ENCODE measurements at regions not wholly inside any gene's neighbourhood (a gene's known extent, or its start where the extent isn't known, plus 50 kb on each side); places are given as distances from the start of the nearest gene placed in this dataset.

- no peak for DNase-seq (ENCODE audit: low read depth)
- H3K4me3 ChIP-seq (ENCODE audit: control insufficient read depth, low read depth, low read length), result no peak overlapping the region
- no peak for TF ChIP-seq CTCF (IDR thresholded peaks at IDR 0.05; ENCODE audit: control insufficient read depth, insufficient read depth, low read depth, low read length, missing control alignments)
Measured at GRCh38 chr18:42444349-42444748, 489.3 kb downstream of the PIK3C3 start.

GRCh38 chr18:42445359-42445758, 490.3 kb downstream of the PIK3C3 start:
- DNase-seq (ENCODE audit: low read depth), result no peak
- no peak for TF ChIP-seq CTCF (IDR thresholded peaks at IDR 0.05; ENCODE audit: control insufficient read depth, insufficient read depth, low read depth, low read length, missing control alignments)
- no peak overlapping the region for H3K4me3 ChIP-seq (ENCODE audit: control insufficient read depth, low read depth, low read length)

- H3K4me3 ChIP-seq (ENCODE audit: control insufficient read depth, low read depth, low read length), result no peak overlapping the region
- DNase-seq (ENCODE audit: low read depth), result no peak
- TF ChIP-seq CTCF (IDR thresholded peaks at IDR 0.05; ENCODE audit: control insufficient read depth, insufficient read depth, low read depth, low read length, missing control alignments), result no peak
Measured at GRCh38 chr18:42446195-42446594, 491.2 kb downstream of the PIK3C3 start.

- no peak overlapping the region for H3K4me3 ChIP-seq (ENCODE audit: control insufficient read depth, low read depth, low read length)
- no peak for TF ChIP-seq CTCF (IDR thresholded peaks at IDR 0.05; ENCODE audit: control insufficient read depth, insufficient read depth, low read depth, low read length, missing control alignments)
- DNase-seq (ENCODE audit: low read depth), result no peak
Measured at GRCh38 chr18:42447688-42448087, 492.7 kb downstream of the PIK3C3 start.

GRCh38 chr18:42458226-42458625, 503.2 kb downstream of the PIK3C3 start:
- TF ChIP-seq CTCF (IDR thresholded peaks at IDR 0.05; ENCODE audit: control insufficient read depth, insufficient read depth, low read depth, low read length, missing control alignments), result no peak
- no peak overlapping the region for H3K4me3 ChIP-seq (ENCODE audit: control insufficient read depth, low read depth, low read length)
- DNase-seq (ENCODE audit: low read depth), result no peak

- H3K4me3 ChIP-seq (ENCODE audit: control insufficient read depth, low read depth, low read length), result no peak overlapping the region
- no peak for TF ChIP-seq CTCF (IDR thresholded peaks at IDR 0.05; ENCODE audit: control insufficient read depth, insufficient read depth, low read depth, low read length, missing control alignments)
- DNase-seq (ENCODE audit: low read depth), result no peak
Measured at GRCh38 chr18:42459873-42460272, 504.8 kb downstream of the PIK3C3 start.

- no peak for TF ChIP-seq CTCF (IDR thresholded peaks at IDR 0.05; ENCODE audit: control insufficient read depth, insufficient read depth, low read depth, low read length, missing control alignments)
- no peak for DNase-seq (ENCODE audit: low read depth)
- no peak overlapping the region for H3K4me3 ChIP-seq (ENCODE audit: control insufficient read depth, low read depth, low read length)
Measured at GRCh38 chr18:42471885-42472284, 516.9 kb downstream of the PIK3C3 start.

Data from AG09309 (cell line).